KMS-11 (cell line): ENCODE measurements at regions not wholly inside any gene's neighbourhood (a gene's known extent, or its start where the extent isn't known, plus 50 kb on each side); places are given as distances from the start of the nearest gene placed in this dataset.

Source experiments
- H2AFZ ChIP-seq: fragments of 200-600 bp; sonication (generic); 2 replicates; pipeline ENCODE4 v1.6.1; 2016; ENCODE audit warnings: antibody characterized with exemption, mixed run types, low read depth
- H3K27ac ChIP-seq: fragments of 200-600 bp; sonication (generic); 2 replicates; pipeline ENCODE4 v1.6.1; 2016; ENCODE audit warnings: mild to moderate bottlenecking, mixed run types
- H3K27me3 ChIP-seq: fragments of 200-600 bp; sonication (generic); 2 replicates; pipeline ENCODE4 v1.6.1; 2017; ENCODE audit warnings: mild to moderate bottlenecking, low read depth, mixed run types, moderate library complexity; ENCODE audit not compliant: insufficient read depth
- H3K36me3 ChIP-seq: fragments of 200-600 bp; sonication (generic); 2 replicates; pipeline ENCODE4 v1.6.1; 2017; ENCODE audit warnings: mild to moderate bottlenecking, mixed run types; ENCODE audit not compliant: insufficient read depth
- H3K4me1 ChIP-seq: fragments of 200-600 bp; sonication (generic); 2 replicates; pipeline ENCODE4 v1.6.1; 2016; ENCODE audit warnings: mild to moderate bottlenecking, low read depth, mixed run types; ENCODE audit not compliant: poor library complexity, severe bottlenecking
- H3K4me2 ChIP-seq: fragments of 200-600 bp; sonication (generic); 2 replicates; pipeline ENCODE4 v1.7.0; 2016; ENCODE audit warnings: mild to moderate bottlenecking, mixed run types
- H3K4me3 ChIP-seq: fragments of 200-600 bp; sonication (generic); IDR thresholded peaks from 2 replicates; pipeline ENCODE4 v1.6.1; 2017; ENCODE audit warnings: low read depth, low read length, mixed read lengths; ENCODE audit not compliant: insufficient read depth
- H3K79me2 ChIP-seq: fragments of 200-600 bp; sonication (generic); 2 replicates; pipeline ENCODE4 v1.6.1; 2016; ENCODE audit warnings: low read depth, mixed run types; ENCODE audit not compliant: insufficient read depth
- H3K9ac ChIP-seq: fragments of 200-600 bp; sonication (generic); 2 replicates; pipeline ENCODE4 v1.6.1; 2016; ENCODE audit warnings: mild to moderate bottlenecking, mixed run types
- H4K20me1 ChIP-seq: fragments of 200-600 bp; sonication (generic); 2 replicates; pipeline ENCODE4 v1.6.1; 2016; ENCODE audit warnings: mild to moderate bottlenecking, mixed run types; ENCODE audit not compliant: insufficient read depth
- CTCF ChIP-seq: fragments of 200-600 bp; sonication (generic); conservative IDR thresholded peaks from 2 replicates; pipeline ENCODE4 v1.6.1; 2017; ENCODE audit warnings: low read depth, mild to moderate bottlenecking, antibody characterized with exemption, low read length, moderate library complexity, mixed read lengths

DNA sequence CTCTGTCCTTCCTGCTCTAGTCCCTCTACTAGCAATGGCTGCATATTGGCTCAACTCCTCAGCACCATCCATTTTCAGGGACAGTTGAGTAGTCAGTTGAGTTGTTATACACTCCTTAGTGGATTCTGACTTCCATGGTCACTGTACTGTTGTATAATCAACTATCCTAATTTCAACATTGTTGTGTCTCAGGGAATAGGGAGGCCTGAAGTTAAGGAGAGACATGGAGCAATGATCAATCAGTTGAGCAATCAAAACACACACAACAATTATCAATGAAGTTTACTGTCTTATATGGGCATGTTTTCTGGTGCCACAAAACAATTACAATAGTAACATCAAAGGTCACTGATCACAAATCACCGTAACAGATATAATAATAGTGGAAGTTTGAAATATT, 255.9 kb downstream of the KCNC2 start:
- Histone ChIP-seq H3K36me3 (no peaks in the 10 kb centered on the region), H3K4me2 (no peak overlapping the region), H3K9ac (no peak overlapping the region)

GRCh38 chr12:74957231-74957630, 252.4 kb downstream of the KCNC2 start:
- H4K20me1 ChIP-seq = no peaks in the 10 kb centered on the region
- no peak overlapping the region for H2AFZ ChIP-seq
- H3K27ac ChIP-seq = no peak overlapping the region
- no peaks in the 10 kb centered on the region for H3K79me2 ChIP-seq
- H3K9ac ChIP-seq = no peak overlapping the region
- no peaks in the 10 kb centered on the region for H3K36me3 ChIP-seq
- no peaks in the 10 kb centered on the region for H3K4me1 ChIP-seq
- no peak overlapping the region for H3K4me3 ChIP-seq
- no peaks in the 10 kb centered on the region for H3K27me3 ChIP-seq
- no peak for TF ChIP-seq CTCF
- no peak overlapping the region for H3K4me2 ChIP-seq

More for the DNA sequence above, 255.9 kb downstream of the KCNC2 start:
- no peaks in the 10 kb centered on the region for H3K27me3 ChIP-seq
- H3K4me1 ChIP-seq = no peaks in the 10 kb centered on the region
- H3K4me3 ChIP-seq = no peak overlapping the region
- no peak overlapping the region for H2AFZ ChIP-seq
- no peak for TF ChIP-seq CTCF
- no peak overlapping the region for H3K27ac ChIP-seq
- H4K20me1 ChIP-seq = no peaks in the 10 kb centered on the region
- H3K79me2 ChIP-seq = no peaks in the 10 kb centered on the region

GRCh38 chr12:74957634-74958033, 252.0 kb downstream of the KCNC2 start:
- H4K20me1 ChIP-seq = no peaks in the 10 kb centered on the region
- H3K4me2 ChIP-seq = no peak overlapping the region
- no peak overlapping the region for H3K9ac ChIP-seq
- no peaks in the 10 kb centered on the region for H3K36me3 ChIP-seq
- H3K4me1 ChIP-seq = no peaks in the 10 kb centered on the region
- no peaks in the 10 kb centered on the region for H3K79me2 ChIP-seq
- no peak overlapping the region for H3K27ac ChIP-seq
- H3K27me3 ChIP-seq = no peaks in the 10 kb centered on the region
- TF ChIP-seq CTCF = no peak
- H3K4me3 ChIP-seq = no peak overlapping the region
- no peak overlapping the region for H2AFZ ChIP-seq

GRCh38 chr12:74959657-74960056, 250.0 kb downstream of the KCNC2 start:
- H3K4me3 ChIP-seq = no peak overlapping the region
- no peaks in the 10 kb centered on the region for H3K36me3 ChIP-seq
- no peaks in the 10 kb centered on the region for H4K20me1 ChIP-seq
- TF ChIP-seq CTCF = no peak
- no peaks in the 10 kb centered on the region for H3K4me1 ChIP-seq
- H3K79me2 ChIP-seq = no peaks in the 10 kb centered on the region
- H3K27me3 ChIP-seq = no peaks in the 10 kb centered on the region
- H2AFZ ChIP-seq = no peak overlapping the region
- H3K9ac ChIP-seq = no peak overlapping the region
- no peak overlapping the region for H3K4me2 ChIP-seq
- H3K27ac ChIP-seq = no peak overlapping the region

GRCh38 chr12:74963304-74963703, 246.3 kb downstream of the KCNC2 start:
- H3K79me2 ChIP-seq = no peaks in the 10 kb centered on the region
- H3K4me2 ChIP-seq = no peak overlapping the region
- H3K4me1 ChIP-seq = no peaks in the 10 kb centered on the region
- H2AFZ ChIP-seq = no peak overlapping the region
- no peaks in the 10 kb centered on the region for H3K27me3 ChIP-seq
- no peak overlapping the region for H3K27ac ChIP-seq
- no peak overlapping the region for H3K9ac ChIP-seq
- no peak overlapping the region for H3K4me3 ChIP-seq
- H3K36me3 ChIP-seq = no peaks in the 10 kb centered on the region
- no peaks in the 10 kb centered on the region for H4K20me1 ChIP-seq
- no peak for TF ChIP-seq CTCF
